IMR-90 (cell line): ENCODE measurements at regions not wholly inside any gene's neighbourhood (a gene's known extent, or its start where the extent isn't known, plus 50 kb on each side); places are given as distances from the start of the nearest gene placed in this dataset.

ENCODE experiments used
- ATAC-seq: fragments of 200-7000 bp; cut with Tn5 transposase; 2 replicates; pipeline ENCODE4 v1.9.1; 2020; ENCODE audit warnings: low read depth, mild to moderate bottlenecking, moderate library complexity
- BruUV-seq: library from RNA; stranded (reverse); fragments of 400-500 nt; replicated peaks from 2 replicates; lab custom pipeline; 2021; lab: Mats Ljungman, UMichigan
- CTCF ChIA-PET: fragments of 300-600 bp; formaldehyde crosslinking; extraction: SDS; loops from one replicate; lab custom pipeline; 2021; ENCODE audit warnings: antibody characterized with exemption; lab: Yijun Ruan, JAX
- POLR2A ChIA-PET: fragments of 300-600 bp; sonication (Branson Sonifier 250); formaldehyde crosslinking; loops from one replicate; lab custom pipeline; 2022; ENCODE audit warnings: antibody characterized with exemption; ENCODE audit not compliant: unreplicated experiment; lab: Charles Lee
- DNase-seq: peaks from one replicate; pipeline ENCODE4 v3.0.0; 2013
- H2AFZ ChIP-seq: replicated peaks from 2 replicates; pipeline ENCODE3; 2013; ENCODE audit warnings: low read length, mild to moderate bottlenecking; ENCODE audit not compliant: poor library complexity
- H2AK5ac ChIP-seq: 2 replicates; pipeline ENCODE4 v1.6.1; 2013; ENCODE audit warnings: low read depth, low read length, inconsistent platforms
- H2AK9ac ChIP-seq: replicated peaks from 2 replicates; pipeline ENCODE3; 2013; ENCODE audit warnings: mild to moderate bottlenecking, low read depth, low read length, moderate library complexity; ENCODE audit not compliant: poor library complexity
- H2BK120ac ChIP-seq: 2 replicates; pipeline ENCODE4 v1.6.1; 2013; ENCODE audit warnings: low read depth, low read length, inconsistent platforms
- H2BK15ac ChIP-seq: 3 replicates; pipeline ENCODE4 v1.6.1; 2013; ENCODE audit warnings: low read depth, low read length, inconsistent platforms
- H2BK20ac ChIP-seq: 2 replicates; pipeline ENCODE4 v1.6.1; 2013; ENCODE audit warnings: low read depth, mild to moderate bottlenecking, inconsistent platforms, low read length, moderate library complexity
- H2BK5ac ChIP-seq: 2 replicates; pipeline ENCODE4 v1.6.1; 2013; ENCODE audit warnings: mild to moderate bottlenecking, low read depth, low read length, inconsistent platforms; ENCODE audit not compliant: poor library complexity, severe bottlenecking
- H3K14ac ChIP-seq: replicated peaks from 2 replicates; pipeline ENCODE4 v1.6.1; 2013; ENCODE audit warnings: low read depth, low read length, inconsistent platforms
- H3K18ac ChIP-seq: 2 replicates; pipeline ENCODE4 v1.6.1; 2013; ENCODE audit warnings: low read depth, low read length, control low read depth
- H3K23ac ChIP-seq: 2 replicates; pipeline ENCODE4 v1.6.1; 2013; ENCODE audit warnings: low read depth, low read length, inconsistent platforms
- H3K27ac ChIP-seq: 2 replicates; pipeline ENCODE4 v1.5.1; 2013; ENCODE audit warnings: mild to moderate bottlenecking, control low read depth, low read length; ENCODE audit not compliant: insufficient read depth
- H3K27me3 ChIP-seq: 2 replicates; pipeline ENCODE4 v1.6.1; 2013; ENCODE audit warnings: low read length; ENCODE audit not compliant: control insufficient read depth, insufficient read depth
- H3K36me3 ChIP-seq: 2 replicates; pipeline ENCODE4 v1.6.1; 2013; ENCODE audit warnings: low read length, mixed read lengths; ENCODE audit not compliant: control insufficient read depth, insufficient read depth
- H3K4ac ChIP-seq: 2 replicates; pipeline ENCODE4 v1.6.1; 2013; ENCODE audit warnings: low read depth, low read length, inconsistent platforms
- H3K4me1 ChIP-seq: 2 replicates; pipeline ENCODE4 v1.6.1; 2013; ENCODE audit warnings: low read length, mixed read lengths; ENCODE audit not compliant: control insufficient read depth, insufficient read depth
- H3K4me2 ChIP-seq: 2 replicates; pipeline ENCODE4 v1.6.1; 2013; ENCODE audit warnings: low read depth, mild to moderate bottlenecking, control low read depth, low read length, moderate library complexity
- H3K4me3 ChIP-seq: 2 replicates; pipeline ENCODE4 v1.5.1; 2013; ENCODE audit warnings: low read depth, mild to moderate bottlenecking, control low read depth, low read length, moderate library complexity; ENCODE audit not compliant: insufficient read depth
- H3K56ac ChIP-seq: 2 replicates; pipeline ENCODE4 v1.6.1; 2013; ENCODE audit warnings: low read length, inconsistent platforms; ENCODE audit not compliant: insufficient read depth; ENCODE audit errors: extremely low read depth
- H3K79me1 ChIP-seq, 2 experiments: 2 replicates each; pipeline ENCODE4 v1.6.1; 2013; ENCODE audit warnings: low read length in 2 of 2, inconsistent platforms in 1 of 2, low read depth in 1 of 2
- H3K9ac ChIP-seq: 2 replicates; pipeline ENCODE4 v1.6.1; 2013; ENCODE audit warnings: low read depth, low read length, control low read depth
- H3K9me1 ChIP-seq: 2 replicates; pipeline ENCODE4 v1.6.1; 2013; ENCODE audit warnings: low read length, inconsistent platforms; ENCODE audit not compliant: insufficient read depth
- H3K9me3 ChIP-seq: 2 replicates; pipeline ENCODE4 v1.6.1; 2013; ENCODE audit warnings: low read length; ENCODE audit not compliant: control insufficient read depth, insufficient read depth
- H4K20me1 ChIP-seq: 2 replicates; pipeline ENCODE4 v1.6.1; 2013; ENCODE audit warnings: low read length, inconsistent platforms; ENCODE audit not compliant: insufficient read depth
- H4K5ac ChIP-seq: 2 replicates; pipeline ENCODE4 v1.6.1; 2013; ENCODE audit warnings: mild to moderate bottlenecking, low read depth, low read length, control low read depth
- H4K8ac ChIP-seq, 2 experiments: 2 replicates each; pipeline ENCODE4 v1.6.1; 2013; ENCODE audit warnings: low read depth in 2 of 2, low read length in 2 of 2, control low read depth in 1 of 2, inconsistent platforms in 1 of 2
- H4K91ac ChIP-seq: 2 replicates; pipeline ENCODE4 v1.6.1; 2013; ENCODE audit warnings: low read depth, low read length, inconsistent platforms; ENCODE audit not compliant: insufficient read depth
- BHLHE40 ChIP-seq: fragments of 150-350 bp; IDR thresholded peaks from 2 replicates; pipeline ENCODE4 v1.6.1; 2016; ENCODE audit warnings: mild to moderate bottlenecking, low read depth, low read length
- CEBPB ChIP-seq: IDR thresholded peaks from 2 replicates; pipeline ENCODE4 v1.6.1; 2012; ENCODE audit warnings: low read depth, low read length, improper control_type of control experiment
- CHD1 ChIP-seq: IDR thresholded peaks from 2 replicates; pipeline ENCODE4 v1.6.1; 2012; ENCODE audit warnings: low read depth, low read length, improper control_type of control experiment
- CTCF ChIP-seq: conservative IDR thresholded peaks from 2 replicates; pipeline ENCODE4 v1.5.1; 2012; ENCODE audit warnings: mild to moderate bottlenecking, low read depth, low read length, improper control_type of control experiment
- FOS ChIP-seq: fragments of 150-350 bp; IDR thresholded peaks from 2 replicates; pipeline ENCODE4 v1.6.1; 2016; ENCODE audit warnings: low read depth, low read length
- MAFK ChIP-seq: IDR thresholded peaks from 2 replicates; pipeline ENCODE4 v1.6.1; 2012; ENCODE audit warnings: low read depth, low read length, improper control_type of control experiment
- MAZ ChIP-seq: IDR thresholded peaks from 2 replicates; pipeline ENCODE4 v1.6.1; 2012; ENCODE audit warnings: low read depth, mild to moderate bottlenecking, low read length, improper control_type of control experiment, moderate library complexity, borderline replicate concordance
- MXI1 ChIP-seq: IDR thresholded peaks from 2 replicates; pipeline ENCODE4 v1.6.1; 2012; ENCODE audit warnings: low read depth, mild to moderate bottlenecking, low read length, moderate library complexity, borderline replicate concordance
- NFE2L2 ChIP-seq: fragments of 150-350 bp; IDR thresholded peaks from 2 replicates; pipeline ENCODE4 v1.6.1; 2016; ENCODE audit warnings: low read depth, mild to moderate bottlenecking, low read length
- POLR2A ChIP-seq: IDR thresholded peaks from 2 replicates; pipeline ENCODE4 v1.6.1; 2012; ENCODE audit warnings: mild to moderate bottlenecking, low read depth, low read length
- RAD21 ChIP-seq: IDR thresholded peaks from 2 replicates; pipeline ENCODE4 v1.6.1; 2012; ENCODE audit warnings: low read length, improper control_type of control experiment
- RCOR1 ChIP-seq: IDR thresholded peaks from 2 replicates; pipeline ENCODE4 v1.6.1; 2012; ENCODE audit warnings: mild to moderate bottlenecking, low read length, improper control_type of control experiment; ENCODE audit not compliant: insufficient replicate concordance
- RFX5 ChIP-seq: IDR thresholded peaks from 2 replicates; pipeline ENCODE4 v1.8.0; 2012; ENCODE audit warnings: low read depth, mild to moderate bottlenecking, low read length, moderate library complexity
- SMC3 ChIP-seq: fragments of 150-350 bp; IDR thresholded peaks from 2 replicates; pipeline ENCODE4 v1.6.1; 2016; ENCODE audit warnings: low read depth, mild to moderate bottlenecking, antibody characterized with exemption, low read length, moderate library complexity
- USF2 ChIP-seq: fragments of 150-350 bp; IDR thresholded peaks from 2 replicates; pipeline ENCODE4 v1.6.1; 2017; ENCODE audit warnings: mild to moderate bottlenecking, antibody characterized with exemption, low read length, low read depth
- WGBS, 2 experiments: methylation state at CpG; one replicate each; pipeline versions ENCODE4 v1.1.5 to v1.1.7; 2013; ENCODE audit warnings: missing lambda C conversion rate in 2 of 2; ENCODE audit not compliant: insufficient read length in 1 of 2; ENCODE audit errors: extremely low coverage in 2 of 2; 5-methylcytosine and 5-hydroxymethylcytosine counted together
- dilution Hi-C: fragments of 300-500 bp; cut with HindIII; formaldehyde crosslinking; loops from one replicate; pipeline ENCODE4 v1.14.3; 2018; ENCODE audit warnings: low sequenced_read_pairs; ENCODE audit not compliant: unreplicated experiment
- in situ Hi-C: fragments of 300-500 bp; cut with MboI; formaldehyde crosslinking; loops from 3 replicates; pipeline ENCODE4 v1.14.3; 2019; ENCODE audit warnings: low sequenced_read_pairs, inconsistent platforms, mixed read lengths
- intact Hi-C: fragments of 100-400 bp; cut with micrococcal nuclease; formaldehyde crosslinking; loops from 2 replicates; pipeline ENCODE4 v1.10.0; 2022
- TF ChIP-seq, protein P1 (sequence below): fragments of 150-350 bp; IDR thresholded peaks from 2 replicates; pipeline ENCODE4 v1.6.1; 2016; ENCODE audit warnings: low read depth, mild to moderate bottlenecking, low read length, moderate library complexity, borderline replicate concordance

- Histone ChIP-seq H2AK9ac (no peak overlapping the region), H3K4me2 (no peak overlapping the region), H3K23ac (no peak overlapping the region), H2AK5ac (no peak overlapping the region), H3K27me3 (no peaks in the 10 kb centered on the region), H3K18ac (no peak overlapping the region), H3K4ac (no peak overlapping the region), H2BK20ac (no peak overlapping the region), H3K4me1 (no peaks in the 10 kb centered on the region), H2BK15ac (no peak overlapping the region), H3K79me1 (no peaks in the 10 kb centered on the region), H4K8ac (no peak overlapping the region), H4K91ac (no peak overlapping the region), H2AFZ (no peak overlapping the region), H3K9me3 (no peaks in the 10 kb centered on the region), H3K9ac (no peak overlapping the region), H3K27ac (no peak overlapping the region), H3K4me3 (no peak overlapping the region), H3K14ac (no peak overlapping the region), H2BK120ac (no peak overlapping the region), H4K20me1 (no peaks in the 10 kb centered on the region), H4K5ac (no peak overlapping the region), H3K9me1 (no peaks in the 10 kb centered on the region), H2BK5ac (no peak overlapping the region), H3K56ac (no peak overlapping the region), H3K36me3 (no peaks in the 10 kb centered on the region)
- no TSS peak for BruUV-seq
- POLR2A ChIA-PET: no interaction called here
- intact Hi-C loops: no loop called here
- TF ChIP-seq RCOR1 (no peak), CHD1 (no peak), CEBPB (no peak), BHLHE40 (no peak), NFE2L2 (no peak), RFX5 (no peak), POLR2A (no peak), MXI1 (no peak), MAFK (no peak), SMC3 (no peak), USF2 (no peak), CTCF (no peak), RAD21 (no peak), FOS (no peak), MAZ (no peak)
- TF ChIP-seq, protein P1, sequence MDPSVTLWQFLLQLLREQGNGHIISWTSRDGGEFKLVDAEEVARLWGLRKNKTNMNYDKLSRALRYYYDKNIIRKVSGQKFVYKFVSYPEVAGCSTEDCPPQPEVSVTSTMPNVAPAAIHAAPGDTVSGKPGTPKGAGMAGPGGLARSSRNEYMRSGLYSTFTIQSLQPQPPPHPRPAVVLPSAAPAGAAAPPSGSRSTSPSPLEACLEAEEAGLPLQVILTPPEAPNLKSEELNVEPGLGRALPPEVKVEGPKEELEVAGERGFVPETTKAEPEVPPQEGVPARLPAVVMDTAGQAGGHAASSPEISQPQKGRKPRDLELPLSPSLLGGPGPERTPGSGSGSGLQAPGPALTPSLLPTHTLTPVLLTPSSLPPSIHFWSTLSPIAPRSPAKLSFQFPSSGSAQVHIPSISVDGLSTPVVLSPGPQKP: no peak
- in situ Hi-C loops: no loop called here
- dilution Hi-C loops: no loop called here
- ATAC-seq (no peak), DNase-seq (no peak)
- CTCF ChIA-PET: no interaction called here
- no CpG with 5 or more reads among the region's 1 CpG for WGBS, 2 experiments
These were observed 101.3 kb downstream of the AQP4 start for GRCh38 chr18:26764177-26764576.
